H9 (cell line): ENCODE measurements at regions not wholly inside any gene's neighbourhood (a gene's known extent, or its start where the extent isn't known, plus 50 kb on each side); places are given as distances from the start of the nearest gene placed in this dataset.

Source experiments
- DNase-seq: peaks from one replicate; pipeline ENCODE4 v3.0.0-alpha.2; 2017
- H2AFZ ChIP-seq: one replicate; pipeline ENCODE4 v1.6.1; 2013; ENCODE audit warnings: mild to moderate bottlenecking, low read length, control low read depth, moderate library complexity
- H2AK5ac ChIP-seq: 2 replicates; pipeline ENCODE4 v1.6.1; 2013; ENCODE audit warnings: low read length, control low read depth, mixed read lengths; ENCODE audit not compliant: insufficient read length
- H2BK120ac ChIP-seq: one replicate; pipeline ENCODE4 v1.6.1; 2013; ENCODE audit warnings: low read depth, mild to moderate bottlenecking, low read length, control low read depth, inconsistent platforms; ENCODE audit not compliant: poor library complexity, severe bottlenecking
- H2BK12ac ChIP-seq: 2 replicates; pipeline ENCODE4 v1.6.1; 2013; ENCODE audit warnings: low read length, control low read depth, mixed read lengths, low read depth; ENCODE audit not compliant: insufficient read length
- H2BK15ac ChIP-seq: 2 replicates; pipeline ENCODE4 v1.6.1; 2013; ENCODE audit warnings: low read depth, low read length, control low read depth
- H2BK20ac ChIP-seq: one replicate; pipeline ENCODE4 v1.6.1; 2013; ENCODE audit warnings: low read depth, mild to moderate bottlenecking, low read length, control low read depth, inconsistent platforms; ENCODE audit not compliant: poor library complexity, severe bottlenecking
- H2BK5ac ChIP-seq: 2 replicates; pipeline ENCODE4 v1.6.1; 2013; ENCODE audit warnings: low read length, control low read depth, mixed read lengths; ENCODE audit not compliant: insufficient read length
- H3K14ac ChIP-seq: 2 replicates; pipeline ENCODE4 v1.6.1; 2013; ENCODE audit warnings: low read length, control low read depth; ENCODE audit not compliant: insufficient read depth
- H3K18ac ChIP-seq: 2 replicates; pipeline ENCODE4 v1.6.1; 2013; ENCODE audit warnings: low read depth, mild to moderate bottlenecking, mixed read lengths, low read length, control low read depth; ENCODE audit not compliant: insufficient read length
- H3K23ac ChIP-seq: 2 replicates; pipeline ENCODE4 v1.6.1; 2013; ENCODE audit warnings: low read length, control low read depth, mixed read lengths, low read depth; ENCODE audit not compliant: insufficient read length
- H3K23me2 ChIP-seq: 2 replicates; pipeline ENCODE4 v1.6.1; 2013; ENCODE audit warnings: low read depth, mild to moderate bottlenecking, mixed read lengths, low read length, control low read depth; ENCODE audit not compliant: insufficient read length, poor library complexity, severe bottlenecking
- H3K27ac ChIP-seq: 2 replicates; pipeline ENCODE4 v1.5.1; 2013; ENCODE audit warnings: low read length, control low read depth, mixed read lengths, low read depth; ENCODE audit not compliant: insufficient read length
- H3K27me3 ChIP-seq: 2 replicates; pipeline ENCODE4 v1.6.1; 2013; ENCODE audit warnings: low read length, control low read depth, inconsistent platforms; ENCODE audit not compliant: insufficient read depth
- H3K4ac ChIP-seq: 2 replicates; pipeline ENCODE4 v1.6.1; 2013; ENCODE audit warnings: low read depth, mild to moderate bottlenecking, control low read depth, inconsistent platforms, low read length, moderate library complexity
- H3K4me1 ChIP-seq: 2 replicates; pipeline ENCODE4 v1.6.1; 2013; ENCODE audit warnings: low read length, control low read depth, inconsistent platforms; ENCODE audit not compliant: insufficient read depth
- H3K4me2 ChIP-seq: 2 replicates; pipeline ENCODE4 v1.6.1; 2013; ENCODE audit warnings: low read length, control low read depth, mixed read lengths; ENCODE audit not compliant: insufficient read length, insufficient read depth
- H3K56ac ChIP-seq: 2 replicates; pipeline ENCODE4 v1.6.1; 2013; ENCODE audit warnings: low read depth, mild to moderate bottlenecking, mixed read lengths, low read length, control low read depth; ENCODE audit not compliant: insufficient read length
- H3K79me1 ChIP-seq: 2 replicates; pipeline ENCODE4 v1.6.1; 2013; ENCODE audit warnings: low read depth, mild to moderate bottlenecking, moderate library complexity, low read length, control low read depth, inconsistent platforms; ENCODE audit not compliant: insufficient read depth, poor library complexity, severe bottlenecking
- H3K79me2 ChIP-seq: 2 replicates; pipeline ENCODE4 v1.6.1; 2013; ENCODE audit warnings: low read length, control low read depth, inconsistent platforms; ENCODE audit not compliant: insufficient read depth
- H3K9ac ChIP-seq: 2 replicates; pipeline ENCODE4 v1.6.1; 2013; ENCODE audit warnings: low read length, control low read depth, mixed read lengths; ENCODE audit not compliant: insufficient read length; ENCODE audit errors: extremely low read depth
- H3K9me3 ChIP-seq: one replicate; pipeline ENCODE4 v1.6.1; 2013; ENCODE audit warnings: low read depth, low read length, inconsistent platforms; ENCODE audit not compliant: control insufficient read depth
- H3T11ph ChIP-seq: one replicate; pipeline ENCODE4 v1.6.1; 2013; ENCODE audit warnings: mild to moderate bottlenecking, low read length, control low read depth, inconsistent platforms
- H4K20me1 ChIP-seq: one replicate; pipeline ENCODE4 v1.6.1; 2013; ENCODE audit not compliant: control insufficient read depth, insufficient read length, insufficient read depth
- H4K5ac ChIP-seq: 2 replicates; pipeline ENCODE4 v1.6.1; 2013; ENCODE audit warnings: low read depth, mild to moderate bottlenecking, mixed read lengths, low read length, control low read depth; ENCODE audit not compliant: insufficient read length
- H4K8ac ChIP-seq: replicated peaks from 2 replicates; pipeline ENCODE4 v1.6.1; 2013; ENCODE audit warnings: low read length, control low read depth, mixed read lengths, low read depth; ENCODE audit not compliant: insufficient read length
- H4K91ac ChIP-seq: 2 replicates; pipeline ENCODE4 v1.6.1; 2013; ENCODE audit warnings: low read depth, mild to moderate bottlenecking, moderate library complexity, mixed read lengths, low read length, control low read depth; ENCODE audit not compliant: insufficient read length
- H3K27ac Mint-ChIP-seq, 3 experiments: 2 replicates in 2 of 3; 3 replicates in 1 of 3; pipeline ENCODE4 v1.8.0; 2020 to 2021; ENCODE audit warnings: mixed read lengths in 3 of 3, mild to moderate bottlenecking in 1 of 3, moderate library complexity in 1 of 3
- H3K27me3 Mint-ChIP-seq: 2 replicates; pipeline ENCODE4 v1.8.0; 2021; ENCODE audit warnings: low read depth, mild to moderate bottlenecking, moderate library complexity, mixed read lengths
- H3K36me3 Mint-ChIP-seq, 3 experiments: 2 replicates in 2 of 3; 3 replicates in 1 of 3; pipeline ENCODE4 v1.8.0; 2020 to 2021; ENCODE audit warnings: low read depth in 3 of 3, mixed read lengths in 3 of 3; ENCODE audit not compliant: insufficient read depth in 1 of 3
- H3K4me1 Mint-ChIP-seq, 2 experiments: 2 replicates each; pipeline ENCODE4 v1.8.0; 2020; ENCODE audit warnings: mixed read lengths in 2 of 2
- H3K4me3 Mint-ChIP-seq, 2 experiments: 2 replicates in 1 of 2; 3 replicates in 1 of 2; pipeline ENCODE4 v1.8.0; 2020 to 2021; ENCODE audit warnings: mild to moderate bottlenecking in 2 of 2, mixed read lengths in 2 of 2, moderate library complexity in 1 of 2
- H3K9me3 Mint-ChIP-seq, 2 experiments: 2 replicates in 1 of 2; 3 replicates in 1 of 2; pipeline ENCODE4 v1.8.0; 2020; ENCODE audit warnings: mild to moderate bottlenecking in 2 of 2, mixed read lengths in 2 of 2, moderate library complexity in 1 of 2
- CTCF ChIP-seq: fragments of 200-600 bp; sonication (generic); conservative IDR thresholded peaks from 3 replicates; pipeline ENCODE4 v1.8.0; 2021; ENCODE audit warnings: antibody characterized with exemption, mild to moderate bottlenecking
- WGBS: extraction: QIAGEN DNeasy Blood & Tissue Kit; methylation state at CpG from one replicate; pipeline ENCODE4 v1.1.7; 2013; ENCODE audit warnings: missing lambda C conversion rate, low lambda C conversion rate, mixed read lengths; ENCODE audit not compliant: insufficient read length; ENCODE audit errors: extremely low coverage; 5-methylcytosine and 5-hydroxymethylcytosine counted together

- no peak overlapping the region for H2BK5ac ChIP-seq
- no peaks in the 10 kb centered on the region for H3K23me2 ChIP-seq
- no peaks in the 10 kb centered on the region for H3K27me3 Mint-ChIP-seq
- H2AFZ ChIP-seq: peak overlapping the region; percentile 22
- H2BK20ac ChIP-seq: no peak overlapping the region
- no peak overlapping the region for H3K27ac ChIP-seq
- H3K4me1 Mint-ChIP-seq: peaks cover 16 to 17% of the 10 kb centered on the region in 2 experiments
- H2BK15ac ChIP-seq: no peak overlapping the region
- no peaks in the 10 kb centered on the region for H3K36me3 Mint-ChIP-seq
- H3K56ac ChIP-seq: no peak overlapping the region
- no peak overlapping the region for H3K18ac ChIP-seq
- H3K23ac ChIP-seq: no peak overlapping the region
- no peaks in the 10 kb centered on the region for H3K9me3 Mint-ChIP-seq
- H3K4ac ChIP-seq: no peak overlapping the region
- H3T11ph ChIP-seq: no peak overlapping the region
- WGBS: no CpG with 5 or more reads among the region's 1 CpG
- H3K9ac ChIP-seq: no peak overlapping the region
- no peak overlapping the region for H4K5ac ChIP-seq
- H3K4me2 ChIP-seq: no peak overlapping the region
- no peak overlapping the region for H4K8ac ChIP-seq
- H3K79me2 ChIP-seq: no peaks in the 10 kb centered on the region
- no peaks in the 10 kb centered on the region for H4K20me1 ChIP-seq
- no peak overlapping the region for H2BK120ac ChIP-seq
- no peak overlapping the region for H4K91ac ChIP-seq
- TF ChIP-seq CTCF: no peak
- no peaks in the 10 kb centered on the region for H3K4me1 ChIP-seq
- H3K27me3 ChIP-seq: no peaks in the 10 kb centered on the region
- no peak overlapping the region for H2AK5ac ChIP-seq
- DNase-seq: no peak
- H3K4me3 Mint-ChIP-seq: no peak overlapping the region
- no peak overlapping the region for H3K27ac Mint-ChIP-seq
- no peaks in the 10 kb centered on the region for H3K9me3 ChIP-seq
- H3K79me1 ChIP-seq: no peaks in the 10 kb centered on the region
- H2BK12ac ChIP-seq: no peak overlapping the region
- H3K14ac ChIP-seq: no peak overlapping the region
Measured at GRCh38 chr5:89443508-89443907, 560.5 kb upstream of the MEF2C start.
